ENCODE measurements at regions not wholly inside any gene's neighbourhood (a gene's known extent, or its start where the extent isn't known, plus 50 kb on each side); places are given as distances from the start of the nearest gene placed in this dataset.

- TF ChIP-seq CTCF (IDR thresholded peaks at IDR 0.05; ENCODE audit: poor library complexity, severe bottlenecking): no peak
- DNase-seq (ENCODE audit: low spot score) (no peak), ATAC-seq (ENCODE audit: low read depth) (no peak)
- H3K9me3 ChIP-seq (ENCODE audit: severe bottlenecking): no peaks in the 10 kb centered on the region
- H3K4me1 ChIP-seq (ENCODE audit: insufficient read depth, poor library complexity, severe bottlenecking): no peaks in the 10 kb centered on the region
- H3K36me3 ChIP-seq (ENCODE audit: low read depth): no peaks in the 10 kb centered on the region
- no peak overlapping the region for H3K4me3 ChIP-seq (ENCODE audit: severe bottlenecking)
- no peak overlapping the region for H3K27ac ChIP-seq (ENCODE audit: poor library complexity, severe bottlenecking)
- no peaks in the 10 kb centered on the region for H3K27me3 ChIP-seq (ENCODE audit: insufficient read depth, poor library complexity, severe bottlenecking)
Measured at GRCh38 chr16:8260140-8260539, 330.2 kb downstream of the TMEM114 start.

- Histone ChIP-seq H3K4me3 (ENCODE audit: severe bottlenecking) (no peak overlapping the region), H3K27ac (ENCODE audit: poor library complexity, severe bottlenecking) (no peak overlapping the region), H3K9me3 (ENCODE audit: severe bottlenecking) (no peaks in the 10 kb centered on the region), H3K36me3 (ENCODE audit: low read depth) (no peaks in the 10 kb centered on the region), H3K27me3 (ENCODE audit: insufficient read depth, poor library complexity, severe bottlenecking) (no peaks in the 10 kb centered on the region), H3K4me1 (ENCODE audit: insufficient read depth, poor library complexity, severe bottlenecking) (no peaks in the 10 kb centered on the region)
- no peak for DNase-seq (ENCODE audit: low spot score)
- ATAC-seq (ENCODE audit: low read depth): no peak
- no peak for TF ChIP-seq CTCF (IDR thresholded peaks at IDR 0.05; ENCODE audit: poor library complexity, severe bottlenecking)
Measured at GRCh38 chr16:8258523-8258922, 331.8 kb downstream of the TMEM114 start.

GRCh38 chr16:8257561-8257960 is 332.8 kb downstream of the TMEM114 start:
- no peak for ATAC-seq (ENCODE audit: low read depth)
- DNase-seq (ENCODE audit: low spot score): no peak
- Histone ChIP-seq H3K27me3 (ENCODE audit: insufficient read depth, poor library complexity, severe bottlenecking) (no peaks in the 10 kb centered on the region), H3K27ac (ENCODE audit: poor library complexity, severe bottlenecking) (no peak overlapping the region), H3K4me3 (ENCODE audit: severe bottlenecking) (no peak overlapping the region), H3K4me1 (ENCODE audit: insufficient read depth, poor library complexity, severe bottlenecking) (no peaks in the 10 kb centered on the region), H3K36me3 (ENCODE audit: low read depth) (no peaks in the 10 kb centered on the region), H3K9me3 (ENCODE audit: severe bottlenecking) (no peaks in the 10 kb centered on the region)
- no peak for TF ChIP-seq CTCF (IDR thresholded peaks at IDR 0.05; ENCODE audit: poor library complexity, severe bottlenecking)

- Histone ChIP-seq H3K36me3 (ENCODE audit: low read depth) (no peaks in the 10 kb centered on the region), H3K4me3 (ENCODE audit: severe bottlenecking) (no peak overlapping the region), H3K27me3 (ENCODE audit: insufficient read depth, poor library complexity, severe bottlenecking) (no peaks in the 10 kb centered on the region), H3K4me1 (ENCODE audit: insufficient read depth, poor library complexity, severe bottlenecking) (no peaks in the 10 kb centered on the region), H3K9me3 (ENCODE audit: severe bottlenecking) (no peaks in the 10 kb centered on the region), H3K27ac (ENCODE audit: poor library complexity, severe bottlenecking) (no peak overlapping the region)
- ATAC-seq (ENCODE audit: low read depth) (no peak), DNase-seq (ENCODE audit: low spot score) (no peak)
- TF ChIP-seq CTCF (IDR thresholded peaks at IDR 0.05; ENCODE audit: poor library complexity, severe bottlenecking): no peak
Measured at GRCh38 chr16:8254405-8254804, 335.9 kb downstream of the TMEM114 start.

GRCh38 chr16:8253718-8254117 is 336.6 kb downstream of the TMEM114 start:
- no peaks in the 10 kb centered on the region for H3K36me3 ChIP-seq (ENCODE audit: low read depth)
- no peak for ATAC-seq (ENCODE audit: low read depth)
- H3K4me3 ChIP-seq (ENCODE audit: severe bottlenecking): no peak overlapping the region
- H3K27ac ChIP-seq (ENCODE audit: poor library complexity, severe bottlenecking): no peak overlapping the region
- H3K27me3 ChIP-seq (ENCODE audit: insufficient read depth, poor library complexity, severe bottlenecking): no peaks in the 10 kb centered on the region
- no peaks in the 10 kb centered on the region for H3K4me1 ChIP-seq (ENCODE audit: insufficient read depth, poor library complexity, severe bottlenecking)
- no peak for TF ChIP-seq CTCF (IDR thresholded peaks at IDR 0.05; ENCODE audit: poor library complexity, severe bottlenecking)
- H3K9me3 ChIP-seq (ENCODE audit: severe bottlenecking): no peaks in the 10 kb centered on the region
- DNase-seq (ENCODE audit: low spot score): no peak

Measured in RWPE2 (cell line).